Activated naive CD8-positive, alpha-beta T cell treated with anti-CD3 and anti-CD28 coated beads, Interleukin-2, amount 10 ng/mL, durations not matched to agents 7 days and 5 days (primary cell): ENCODE measurements at regions not wholly inside any gene's neighbourhood (a gene's known extent, or its start where the extent isn't known, plus 50 kb on each side); places are given as distances from the start of the nearest gene placed in this dataset.

ENCODE experiments used
- ATAC-seq: fragments of 150-1000 bp; cut with Tn5 transposase; one replicate; pipeline ENCODE4 v1.10.0; 2021; ENCODE audit warnings: low read depth, moderate library complexity
- POLR2A ChIA-PET: fragments of 350-600 bp; sonication (Branson Sonifier 250); formaldehyde crosslinking; loops from one replicate; lab custom pipeline; 2021; ENCODE audit warnings: antibody characterized with exemption; lab: Charles Lee
- DNase-seq: peaks from one replicate; pipeline ENCODE4 v3.0.0; 2021
- H3K27ac Mint-ChIP-seq: one replicate; pipeline ENCODE4 v1.8.0; 2022; ENCODE audit warnings: mild to moderate bottlenecking, mixed read lengths
- H3K27me3 Mint-ChIP-seq: one replicate; pipeline ENCODE4 v1.8.0; 2022; ENCODE audit warnings: mild to moderate bottlenecking, moderate library complexity, mixed read lengths
- H3K36me3 Mint-ChIP-seq: one replicate; pipeline ENCODE4 v1.8.0; 2021; ENCODE audit warnings: mild to moderate bottlenecking, mixed read lengths
- H3K4me1 Mint-ChIP-seq: one replicate; pipeline ENCODE4 v1.8.0; 2021; ENCODE audit warnings: mixed read lengths
- H3K4me3 Mint-ChIP-seq: one replicate; pipeline ENCODE4 v1.8.0; 2022; ENCODE audit warnings: mild to moderate bottlenecking, moderate library complexity, mixed read lengths
- H3K9me3 Mint-ChIP-seq: one replicate; pipeline ENCODE4 v1.8.0; 2021; ENCODE audit warnings: mixed read lengths

GRCh38 chr6:146946559-146946958 is 257.7 kb upstream of the STXBP5 start:
- Mint-ChIP-seq H3K4me1 (peaks cover 8% of the 10 kb centered on the region), H3K27ac (no peak overlapping the region), H3K36me3 (no peaks in the 10 kb centered on the region), H3K9me3 (peaks cover 10% of the 10 kb centered on the region), H3K27me3 (no peaks in the 10 kb centered on the region), H3K4me3 (no peak overlapping the region)
- POLR2A ChIA-PET, result no interaction called here
- DNase-seq (no peak), ATAC-seq (no peak)

GRCh38 chr6:146948790-146949342 is 255.4 kb upstream of the STXBP5 start:
- Mint-ChIP-seq H3K27me3 (no peaks in the 10 kb centered on the region), H3K9me3 (peaks cover 9% of the 10 kb centered on the region), H3K27ac (no peak overlapping the region), H3K4me1 (peaks cover 6% of the 10 kb centered on the region), H3K4me3 (no peak overlapping the region), H3K36me3 (no peaks in the 10 kb centered on the region)
- DNase-seq (no peak), ATAC-seq (no peak)
- POLR2A ChIA-PET, result no interaction called here

GRCh38 chr6:146949425-146949824 is 254.8 kb upstream of the STXBP5 start:
- H3K36me3 Mint-ChIP-seq, result no peaks in the 10 kb centered on the region
- peaks cover 6% of the 10 kb centered on the region for H3K4me1 Mint-ChIP-seq
- ATAC-seq (no peak), DNase-seq (no peak)
- no peaks in the 10 kb centered on the region for H3K27me3 Mint-ChIP-seq
- H3K27ac Mint-ChIP-seq, result no peak overlapping the region
- POLR2A ChIA-PET, result no interaction called here
- no peak overlapping the region for H3K4me3 Mint-ChIP-seq
- peaks cover 9% of the 10 kb centered on the region for H3K9me3 Mint-ChIP-seq

- Mint-ChIP-seq H3K27me3 (no peaks in the 10 kb centered on the region), H3K36me3 (no peaks in the 10 kb centered on the region), H3K27ac (no peak overlapping the region), H3K9me3 (peaks cover 7% of the 10 kb centered on the region), H3K4me3 (no peak overlapping the region), H3K4me1 (peaks cover 6% of the 10 kb centered on the region)
- POLR2A ChIA-PET, result no interaction called here
- ATAC-seq, result no peak
- no peak for DNase-seq
These were observed 253.8 kb upstream of the STXBP5 start for GRCh38 chr6:146950351-146950835.

- Mint-ChIP-seq H3K36me3 (no peaks in the 10 kb centered on the region), H3K4me1 (peaks cover 2% of the 10 kb centered on the region), H3K9me3 (no peaks in the 10 kb centered on the region), H3K4me3 (no peak overlapping the region), H3K27ac (no peak overlapping the region), H3K27me3 (no peaks in the 10 kb centered on the region)
- DNase-seq, result no peak
- ATAC-seq, result no peak
- POLR2A ChIA-PET, result no interaction called here
These were observed 248.6 kb upstream of the STXBP5 start for GRCh38 chr6:146955570-146955969.

GRCh38 chr6:146957181-146958093 is 246.8 kb upstream of the STXBP5 start:
- no peaks in the 10 kb centered on the region for H3K9me3 Mint-ChIP-seq
- no peak overlapping the region for H3K27ac Mint-ChIP-seq
- H3K27me3 Mint-ChIP-seq, result no peaks in the 10 kb centered on the region
- POLR2A ChIA-PET, result no interaction called here
- no peaks in the 10 kb centered on the region for H3K4me1 Mint-ChIP-seq
- H3K36me3 Mint-ChIP-seq, result no peaks in the 10 kb centered on the region
- no peak for DNase-seq
- ATAC-seq, result no peak
- no peak overlapping the region for H3K4me3 Mint-ChIP-seq

- Mint-ChIP-seq H3K4me3 (no peak overlapping the region), H3K4me1 (no peaks in the 10 kb centered on the region), H3K9me3 (peaks cover 13% of the 10 kb centered on the region), H3K27ac (no peak overlapping the region), H3K36me3 (peaks cover 8% of the 10 kb centered on the region), H3K27me3 (no peaks in the 10 kb centered on the region)
- POLR2A ChIA-PET, result no interaction called here
- ATAC-seq, result no peak
- no peak for DNase-seq
These were observed 242.4 kb upstream of the STXBP5 start for GRCh38 chr6:146961831-146962230.

- H3K4me3 Mint-ChIP-seq, result no peak overlapping the region
- no peaks in the 10 kb centered on the region for H3K27me3 Mint-ChIP-seq
- ATAC-seq (no peak), DNase-seq (no peak)
- no peaks in the 10 kb centered on the region for H3K4me1 Mint-ChIP-seq
- H3K36me3 Mint-ChIP-seq, result peaks cover 8% of the 10 kb centered on the region
- no peak overlapping the region for H3K27ac Mint-ChIP-seq
- peaks cover 13% of the 10 kb centered on the region for H3K9me3 Mint-ChIP-seq
- POLR2A ChIA-PET, result no interaction called here
These were observed 241.9 kb upstream of the STXBP5 start for GRCh38 chr6:146962329-146962728.

- Mint-ChIP-seq H3K36me3 (peaks cover 8% of the 10 kb centered on the region), H3K27ac (no peak overlapping the region), H3K4me3 (no peak overlapping the region), H3K27me3 (no peaks in the 10 kb centered on the region), H3K9me3 (peaks cover 13% of the 10 kb centered on the region), H3K4me1 (no peaks in the 10 kb centered on the region)
- ATAC-seq, result no peak
- DNase-seq, result no peak
- POLR2A ChIA-PET, result no interaction called here
These were observed 239.0 kb upstream of the STXBP5 start for GRCh38 chr6:146965110-146965689.

- Mint-ChIP-seq H3K4me3 (no peak overlapping the region), H3K27ac (no peak overlapping the region), H3K4me1 (no peaks in the 10 kb centered on the region), H3K27me3 (no peaks in the 10 kb centered on the region), H3K9me3 (peaks cover 11% of the 10 kb centered on the region), H3K36me3 (peaks cover 8% of the 10 kb centered on the region)
- DNase-seq, result no peak
- ATAC-seq, result no peak
- POLR2A ChIA-PET, result no interaction called here
These were observed 236.0 kb upstream of the STXBP5 start for GRCh38 chr6:146968041-146968760.

GRCh38 chr6:146972546-146972945 is 231.7 kb upstream of the STXBP5 start:
- Mint-ChIP-seq H3K4me1 (no peaks in the 10 kb centered on the region), H3K9me3 (no peaks in the 10 kb centered on the region), H3K4me3 (no peak overlapping the region), H3K27me3 (no peaks in the 10 kb centered on the region), H3K27ac (no peak overlapping the region), H3K36me3 (no peaks in the 10 kb centered on the region)
- POLR2A ChIA-PET, result no interaction called here
- no peak for DNase-seq
- ATAC-seq, result no peak

GRCh38 chr6:146974351-146974750 is 229.9 kb upstream of the STXBP5 start:
- no peak overlapping the region for H3K27ac Mint-ChIP-seq
- ATAC-seq (no peak), DNase-seq (no peak)
- H3K9me3 Mint-ChIP-seq, result no peaks in the 10 kb centered on the region
- no peak overlapping the region for H3K4me3 Mint-ChIP-seq
- H3K36me3 Mint-ChIP-seq, result no peaks in the 10 kb centered on the region
- H3K27me3 Mint-ChIP-seq, result no peaks in the 10 kb centered on the region
- POLR2A ChIA-PET, result no interaction called here
- no peaks in the 10 kb centered on the region for H3K4me1 Mint-ChIP-seq

GRCh38 chr6:146975093-146975492 is 229.1 kb upstream of the STXBP5 start:
- Mint-ChIP-seq H3K4me3 (no peak overlapping the region), H3K27ac (no peak overlapping the region), H3K36me3 (no peaks in the 10 kb centered on the region), H3K9me3 (no peaks in the 10 kb centered on the region), H3K4me1 (no peaks in the 10 kb centered on the region), H3K27me3 (no peaks in the 10 kb centered on the region)
- DNase-seq (no peak), ATAC-seq (no peak)
- POLR2A ChIA-PET, result no interaction called here
